ENCODE measurements at regions not wholly inside any gene's neighbourhood (a gene's known extent, or its start where the extent isn't known, plus 50 kb on each side); places are given as distances from the start of the nearest gene placed in this dataset.
"Not testable (repeated sequence)": the region's sequence is repeated elsewhere in the genome, so short reads cannot be mapped to it uniquely, and the experiment has no call there.

GRCh38 chr7:12930534-12930933 lies 243.1 kb downstream of the ARL4A start:
- Histone ChIP-seq H3K27me3 (ENCODE audit: control insufficient read depth, insufficient read depth, low read length) (no peaks in the 10 kb centered on the region), H3K4me3 (ENCODE audit: low read depth, low read length) (no peak overlapping the region), H3K9me3 (ENCODE audit: control insufficient read depth, insufficient read depth, low read length) (peaks cover 1% of the 10 kb centered on the region), H3K4me1 (ENCODE audit: control insufficient read depth, insufficient read depth, low read length) (no peaks in the 10 kb centered on the region), H3K36me3 (ENCODE audit: control insufficient read depth, insufficient read depth, low read length) (no peaks in the 10 kb centered on the region), H3K27ac (ENCODE audit: low read depth, low read length) (no peak overlapping the region)
- DNase-seq (ENCODE audit: low read depth in 4 of 6, low spot score in 6 of 6) = no peak
- WGBS (ENCODE audit: insufficient coverage) = no CpG with 5 or more reads among the region's 2 CpGs

GRCh38 chr7:12931465-12931864 lies 244.0 kb downstream of the ARL4A start:
- WGBS (ENCODE audit: insufficient coverage) = 96% methylated on average over 19 of the region's 19 CpGs
- DNase-seq (ENCODE audit: low read depth in 4 of 6, low spot score in 6 of 6) = not testable (repeated sequence)

GRCh38 chr7:12939694-12940093 lies 252.3 kb downstream of the ARL4A start:
- peaks cover 1% of the 10 kb centered on the region for H3K9me3 ChIP-seq (ENCODE audit: control insufficient read depth, insufficient read depth, low read length)
- H3K36me3 ChIP-seq (ENCODE audit: control insufficient read depth, insufficient read depth, low read length) = no peaks in the 10 kb centered on the region
- no peaks in the 10 kb centered on the region for H3K4me1 ChIP-seq (ENCODE audit: control insufficient read depth, insufficient read depth, low read length)
- H3K27ac ChIP-seq (ENCODE audit: low read depth, low read length) = no peak overlapping the region
- WGBS (ENCODE audit: insufficient coverage) = 98% methylated on average over 8 of the region's 11 CpGs
- H3K27me3 ChIP-seq (ENCODE audit: control insufficient read depth, insufficient read depth, low read length) = no peaks in the 10 kb centered on the region
- H3K4me3 ChIP-seq (ENCODE audit: low read depth, low read length) = no peak overlapping the region
- DNase-seq (ENCODE audit: low read depth in 4 of 6, low spot score in 6 of 6) = no peak

More at GRCh38 chr7:12931465-12931864, 244.0 kb downstream of the ARL4A start:
- H3K9me3 ChIP-seq (ENCODE audit: control insufficient read depth, insufficient read depth, low read length); H3K36me3 ChIP-seq (ENCODE audit: control insufficient read depth, insufficient read depth, low read length); H3K27me3 ChIP-seq (ENCODE audit: control insufficient read depth, insufficient read depth, low read length); H3K27ac ChIP-seq (ENCODE audit: low read depth, low read length); H3K4me3 ChIP-seq (ENCODE audit: low read depth, low read length); H3K4me1 ChIP-seq (ENCODE audit: control insufficient read depth, insufficient read depth, low read length): not testable (repeated sequence)

- 96% methylated on average over 5 of the region's 8 CpGs for WGBS (ENCODE audit: insufficient coverage)
- Histone ChIP-seq H3K27ac (ENCODE audit: low read depth, low read length) (no peak overlapping the region), H3K36me3 (ENCODE audit: control insufficient read depth, insufficient read depth, low read length) (no peaks in the 10 kb centered on the region), H3K4me1 (ENCODE audit: control insufficient read depth, insufficient read depth, low read length) (no peaks in the 10 kb centered on the region), H3K4me3 (ENCODE audit: low read depth, low read length) (no peak overlapping the region), H3K27me3 (ENCODE audit: control insufficient read depth, insufficient read depth, low read length) (no peaks in the 10 kb centered on the region), H3K9me3 (ENCODE audit: control insufficient read depth, insufficient read depth, low read length) (no peaks in the 10 kb centered on the region)
- DNase-seq (ENCODE audit: low read depth in 4 of 6, low spot score in 6 of 6) = no peak
Measured at GRCh38 chr7:12941512-12941911, 254.1 kb downstream of the ARL4A start.

- no peak overlapping the region for H3K4me3 ChIP-seq (ENCODE audit: low read depth, low read length)
- WGBS (ENCODE audit: insufficient coverage) = 74% methylated on average over 2 of the region's 2 CpGs
- no peaks in the 10 kb centered on the region for H3K4me1 ChIP-seq (ENCODE audit: control insufficient read depth, insufficient read depth, low read length)
- no peaks in the 10 kb centered on the region for H3K27me3 ChIP-seq (ENCODE audit: control insufficient read depth, insufficient read depth, low read length)
- H3K36me3 ChIP-seq (ENCODE audit: control insufficient read depth, insufficient read depth, low read length) = no peaks in the 10 kb centered on the region
- no peaks in the 10 kb centered on the region for H3K9me3 ChIP-seq (ENCODE audit: control insufficient read depth, insufficient read depth, low read length)
- H3K27ac ChIP-seq (ENCODE audit: low read depth, low read length) = no peak overlapping the region
- DNase-seq (ENCODE audit: low read depth in 4 of 6, low spot score in 6 of 6) = peak in 1 of 6 donors; percentile 68
Measured at GRCh38 chr7:12942609-12943008, 255.2 kb downstream of the ARL4A start.

GRCh38 chr7:12943781-12944180 lies 256.3 kb downstream of the ARL4A start:
- Histone ChIP-seq H3K4me1 (ENCODE audit: control insufficient read depth, insufficient read depth, low read length) (no peaks in the 10 kb centered on the region), H3K36me3 (ENCODE audit: control insufficient read depth, insufficient read depth, low read length) (no peaks in the 10 kb centered on the region), H3K4me3 (ENCODE audit: low read depth, low read length) (no peak overlapping the region), H3K27ac (ENCODE audit: low read depth, low read length) (no peak overlapping the region), H3K9me3 (ENCODE audit: control insufficient read depth, insufficient read depth, low read length) (no peaks in the 10 kb centered on the region), H3K27me3 (ENCODE audit: control insufficient read depth, insufficient read depth, low read length) (no peaks in the 10 kb centered on the region)
- DNase-seq (ENCODE audit: low read depth in 4 of 6, low spot score in 6 of 6) = no peak
- no CpG with 5 or more reads among the region's 2 CpGs for WGBS (ENCODE audit: insufficient coverage)

GRCh38 chr7:12945901-12946300 lies 258.5 kb downstream of the ARL4A start:
- no peaks in the 10 kb centered on the region for H3K36me3 ChIP-seq (ENCODE audit: control insufficient read depth, insufficient read depth, low read length)
- no peak overlapping the region for H3K27ac ChIP-seq (ENCODE audit: low read depth, low read length)
- WGBS (ENCODE audit: insufficient coverage) = no CpG with 5 or more reads among the region's 2 CpGs
- no peaks in the 10 kb centered on the region for H3K27me3 ChIP-seq (ENCODE audit: control insufficient read depth, insufficient read depth, low read length)
- no peak overlapping the region for H3K4me3 ChIP-seq (ENCODE audit: low read depth, low read length)
- no peaks in the 10 kb centered on the region for H3K9me3 ChIP-seq (ENCODE audit: control insufficient read depth, insufficient read depth, low read length)
- DNase-seq (ENCODE audit: low read depth in 4 of 6, low spot score in 6 of 6) = no peak
- no peaks in the 10 kb centered on the region for H3K4me1 ChIP-seq (ENCODE audit: control insufficient read depth, insufficient read depth, low read length)

- H3K4me1 ChIP-seq (ENCODE audit: control insufficient read depth, insufficient read depth, low read length) = no peaks in the 10 kb centered on the region
- no peaks in the 10 kb centered on the region for H3K36me3 ChIP-seq (ENCODE audit: control insufficient read depth, insufficient read depth, low read length)
- no peak overlapping the region for H3K27ac ChIP-seq (ENCODE audit: low read depth, low read length)
- no peak for DNase-seq (ENCODE audit: low read depth in 4 of 6, low spot score in 6 of 6)
- no peaks in the 10 kb centered on the region for H3K27me3 ChIP-seq (ENCODE audit: control insufficient read depth, insufficient read depth, low read length)
- H3K9me3 ChIP-seq (ENCODE audit: control insufficient read depth, insufficient read depth, low read length) = no peaks in the 10 kb centered on the region
- H3K4me3 ChIP-seq (ENCODE audit: low read depth, low read length) = no peak overlapping the region
- WGBS (ENCODE audit: insufficient coverage) = no CpG with 5 or more reads among the region's 5 CpGs
Measured at GRCh38 chr7:12947465-12947864, 260.0 kb downstream of the ARL4A start.

GRCh38 chr7:12949060-12949931 lies 261.9 kb downstream of the ARL4A start:
- Histone ChIP-seq H3K36me3 (ENCODE audit: control insufficient read depth, insufficient read depth, low read length) (no peaks in the 10 kb centered on the region), H3K27me3 (ENCODE audit: control insufficient read depth, insufficient read depth, low read length) (no peaks in the 10 kb centered on the region), H3K27ac (ENCODE audit: low read depth, low read length) (peak overlapping the region; percentile 29), H3K4me1 (ENCODE audit: control insufficient read depth, insufficient read depth, low read length) (no peaks in the 10 kb centered on the region), H3K9me3 (ENCODE audit: control insufficient read depth, insufficient read depth, low read length) (no peaks in the 10 kb centered on the region), H3K4me3 (ENCODE audit: low read depth, low read length) (no peak overlapping the region)
- 17% methylated on average over 1 of the region's 4 CpGs for WGBS (ENCODE audit: insufficient coverage)
- DNase-seq (ENCODE audit: low read depth in 4 of 6, low spot score in 6 of 6) = peak; percentile 17 to 92 (median 25)

GRCh38 chr7:12951397-12951801 lies 264.0 kb downstream of the ARL4A start:
- Histone ChIP-seq H3K4me3 (ENCODE audit: low read depth, low read length) (no peak overlapping the region), H3K9me3 (ENCODE audit: control insufficient read depth, insufficient read depth, low read length) (no peaks in the 10 kb centered on the region), H3K27me3 (ENCODE audit: control insufficient read depth, insufficient read depth, low read length) (no peaks in the 10 kb centered on the region), H3K4me1 (ENCODE audit: control insufficient read depth, insufficient read depth, low read length) (no peaks in the 10 kb centered on the region), H3K27ac (ENCODE audit: low read depth, low read length) (no peak overlapping the region), H3K36me3 (ENCODE audit: control insufficient read depth, insufficient read depth, low read length) (no peaks in the 10 kb centered on the region)
- DNase-seq (ENCODE audit: low read depth in 4 of 6, low spot score in 6 of 6) = peak in 1 of 6 donors; percentile 30
- 100% methylated on average over 2 of the region's 6 CpGs for WGBS (ENCODE audit: insufficient coverage)
